HEK293T (cell line): ENCODE measurements at regions not wholly inside any gene's neighbourhood (a gene's known extent, or its start where the extent isn't known, plus 50 kb on each side); places are given as distances from the start of the nearest gene placed in this dataset.

ENCODE experiments used
- CTCF ChIA-PET: fragments of 350-600 bp; formaldehyde crosslinking; extraction: SDS; loops from one replicate; lab custom pipeline; 2021; ENCODE audit warnings: antibody characterized with exemption, inconsistent platforms; lab: Yijun Ruan, JAX
- POLR2A ChIA-PET: fragments of 350-600 bp; formaldehyde crosslinking; extraction: SDS; loops from one replicate; lab custom pipeline; 2020; ENCODE audit warnings: antibody characterized with exemption, inconsistent platforms; lab: Yijun Ruan, JAX
- DNase-seq: peaks from one replicate; pipeline ENCODE4 v3.0.0; 2012; ENCODE audit warnings: mixed read lengths; ENCODE audit errors: extremely low spot score
- ARNT ChIP-seq: fragments of 450-650 bp; IDR thresholded peaks from 2 replicates; pipeline ENCODE4 v1.6.1; 2017; ENCODE audit warnings: mild to moderate bottlenecking
- BHLHE40 ChIP-seq: fragments of 450-650 bp; IDR thresholded peaks from 2 replicates; pipeline ENCODE4 v1.6.1; 2016; ENCODE audit warnings: mild to moderate bottlenecking, moderate library complexity, borderline replicate concordance
- CTBP1 ChIP-seq: fragments of 450-650 bp; IDR thresholded peaks from 2 replicates; pipeline ENCODE4 v1.6.1; 2016; ENCODE audit warnings: borderline replicate concordance
- ELF4 ChIP-seq: fragments of 450-650 bp; IDR thresholded peaks from 2 replicates; pipeline ENCODE4 v1.6.1; 2017; ENCODE audit warnings: antibody characterized with exemption
- FOXA1 ChIP-seq: fragments of 450-650 bp; IDR thresholded peaks from 2 replicates; pipeline ENCODE4 v1.6.1; 2016; ENCODE audit warnings: mild to moderate bottlenecking
- FOXK2 ChIP-seq: fragments of 450-650 bp; IDR thresholded peaks from 2 replicates; pipeline ENCODE4 v1.6.1; 2016; ENCODE audit warnings: mild to moderate bottlenecking
- FOXM1 ChIP-seq: fragments of 450-650 bp; IDR thresholded peaks from 2 replicates; pipeline ENCODE4 v1.6.1; 2017; ENCODE audit warnings: mild to moderate bottlenecking, borderline replicate concordance
- HDGF ChIP-seq: fragments of 450-650 bp; IDR thresholded peaks from 2 replicates; pipeline ENCODE4 v1.6.1; 2017; ENCODE audit warnings: antibody characterized with exemption, borderline replicate concordance
- L3MBTL2 ChIP-seq: fragments of 450-650 bp; conservative IDR thresholded peaks from 2 replicates; pipeline ENCODE4 v1.6.1; 2016; ENCODE audit warnings: mild to moderate bottlenecking
- LEF1 ChIP-seq: fragments of 450-650 bp; IDR thresholded peaks from 2 replicates; pipeline ENCODE4 v1.6.1; 2017; ENCODE audit warnings: mild to moderate bottlenecking, borderline replicate concordance
- NFRKB ChIP-seq: fragments of 450-650 bp; IDR thresholded peaks from 2 replicates; pipeline ENCODE4 v1.6.1; 2016; ENCODE audit warnings: mild to moderate bottlenecking, moderate library complexity
- PKNOX1 ChIP-seq: fragments of 450-650 bp; IDR thresholded peaks from 2 replicates; pipeline ENCODE4 v1.6.1; 2016
- SP1 ChIP-seq: fragments of 450-650 bp; IDR thresholded peaks from 2 replicates; pipeline ENCODE4 v1.6.1; 2017
- SUZ12 ChIP-seq: fragments of 450-650 bp; IDR thresholded peaks from 2 replicates; pipeline ENCODE4 v1.6.1; 2016; ENCODE audit warnings: mild to moderate bottlenecking
- TARDBP ChIP-seq: fragments of 450-650 bp; IDR thresholded peaks from 2 replicates; pipeline ENCODE4 v1.6.1; 2016
- ZNF384 ChIP-seq: fragments of 450-650 bp; IDR thresholded peaks from 2 replicates; pipeline ENCODE4 v1.6.1; 2016

GRCh38 chr2:146602383-146602782 lies 1242.4 kb upstream of the ACVR2A start:
- TF ChIP-seq SUZ12 (no peak), FOXK2 (no peak), ZNF384 (no peak), FOXM1 (no peak), CTBP1 (no peak), LEF1 (no peak), ARNT (no peak), BHLHE40 (no peak), ELF4 (no peak), TARDBP (no peak), PKNOX1 (no peak), NFRKB (no peak)
- DNase-seq = no peak
- ChIA-PET POLR2A (no interaction called here), CTCF (no interaction called here)

- POLR2A ChIA-PET = no interaction called here
- CTCF ChIA-PET = no interaction called here
- no peak for DNase-seq
- no peak for TF ChIP-seq FOXM1
- TF ChIP-seq BHLHE40 = no peak
- no peak for TF ChIP-seq PKNOX1
- TF ChIP-seq HDGF = no peak
- TF ChIP-seq SUZ12 = no peak
- no peak for TF ChIP-seq SP1
- TF ChIP-seq FOXA1 = no peak
- no peak for TF ChIP-seq L3MBTL2
- TF ChIP-seq NFRKB = no peak
- no peak for TF ChIP-seq ZNF384
- TF ChIP-seq FOXK2 = no peak
- TF ChIP-seq ELF4 = no peak
- TF ChIP-seq CTBP1 = no peak
- no peak for TF ChIP-seq ARNT
- no peak for TF ChIP-seq LEF1
- no peak for TF ChIP-seq TARDBP
Observed at GRCh38 chr2:146598791-146599190, 1246.0 kb upstream of the ACVR2A start.

GRCh38 chr2:146597291-146597690 lies 1247.5 kb upstream of the ACVR2A start:
- ChIA-PET POLR2A (no interaction called here), CTCF (no interaction called here)
- no peak for DNase-seq
- TF ChIP-seq LEF1 = no peak
- TF ChIP-seq ELF4 = no peak

GRCh38 chr2:146591908-146592307 lies 1252.9 kb upstream of the ACVR2A start:
- CTCF ChIA-PET = no interaction called here
- peak; percentile 67 for TF ChIP-seq PKNOX1
- no peak for TF ChIP-seq FOXM1
- DNase-seq = no peak
- POLR2A ChIA-PET = no interaction called here

GRCh38 chr2:146587291-146587713 lies 1257.5 kb upstream of the ACVR2A start:
- TF ChIP-seq CTBP1 (no peak), ELF4 (no peak), FOXM1 (no peak), SUZ12 (no peak), ZNF384 (no peak)
- ChIA-PET CTCF (no interaction called here), POLR2A (no interaction called here)
- no peak for DNase-seq

- no peak for TF ChIP-seq TARDBP
- no peak for TF ChIP-seq PKNOX1
- TF ChIP-seq SUZ12 = no peak
- no peak for TF ChIP-seq L3MBTL2
- TF ChIP-seq FOXK2 = no peak
- TF ChIP-seq FOXA1 = no peak
- no peak for TF ChIP-seq LEF1
- TF ChIP-seq CTBP1 = no peak
- no peak for TF ChIP-seq ARNT
- no peak for TF ChIP-seq ELF4
- no peak for TF ChIP-seq SP1
- no peak for TF ChIP-seq NFRKB
- no peak for TF ChIP-seq BHLHE40
- no peak for TF ChIP-seq ZNF384
- TF ChIP-seq FOXM1 = no peak
- no peak for TF ChIP-seq HDGF
- POLR2A ChIA-PET = no interaction called here
- DNase-seq = no peak
- CTCF ChIA-PET = no interaction called here
Observed at GRCh38 chr2:146584316-146584715, 1260.5 kb upstream of the ACVR2A start.
